Endothelial cell of umbilical vein (primary cell): ENCODE measurements at regions not wholly inside any gene's neighbourhood (a gene's known extent, or its start where the extent isn't known, plus 50 kb on each side); places are given as distances from the start of the nearest gene placed in this dataset.

ENCODE experiments used
- CTCF ChIP-seq, 2 donors: IDR thresholded peaks; 1 replicate in 1 of 2; 2 replicates in 1 of 2; pipeline ENCODE4 v1.5.1; 2011; ENCODE audit warnings: low read length in 2 of 2, mild to moderate bottlenecking in 2 of 2, moderate library complexity in 2 of 2, control low read depth in 1 of 2, inconsistent platforms in 1 of 2, low read depth in 1 of 2; ENCODE audit not compliant: insufficient read depth in 1 of 2; ENCODE audit errors: extremely low read depth in 1 of 2
- EZH2 ChIP-seq: IDR thresholded peaks from 2 replicates; pipeline ENCODE4 v1.6.1; 2012; ENCODE audit warnings: borderline replicate concordance, low read depth, mild to moderate bottlenecking, moderate library complexity, low read length, inconsistent platforms; ENCODE audit not compliant: severe bottlenecking
- MYC ChIP-seq: IDR thresholded peaks from one replicate; pipeline ENCODE4 v1.6.1; 2011; ENCODE audit warnings: mild to moderate bottlenecking, low read depth, low read length
- POLR2A ChIP-seq: IDR thresholded peaks from 2 replicates; pipeline ENCODE4 v1.6.1; 2012; ENCODE audit warnings: low read depth, mild to moderate bottlenecking, control low read depth, low read length
- TF ChIP-seq, protein P1 (sequence below): IDR thresholded peaks from 2 replicates; pipeline ENCODE4 v1.6.1; 2011; ENCODE audit not compliant: insufficient read depth, insufficient read length

- TF ChIP-seq CTCF (IDR thresholded peaks at IDR 0.05; ENCODE audit: extremely low read depth in 1 of 2, insufficient read depth in 1 of 2, low read depth in 1 of 2, low read length in 2 of 2) (no peak), EZH2 (no peak), POLR2A (no peak), MYC (no peak)
- TF ChIP-seq, protein P1, sequence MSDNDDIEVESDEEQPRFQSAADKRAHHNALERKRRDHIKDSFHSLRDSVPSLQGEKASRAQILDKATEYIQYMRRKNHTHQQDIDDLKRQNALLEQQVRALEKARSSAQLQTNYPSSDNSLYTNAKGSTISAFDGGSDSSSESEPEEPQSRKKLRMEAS = no peak
Measured at GRCh38 chrX:25166145-25166544, 150.4 kb upstream of the ARX start.
